GM23248 (cell line): ENCODE measurements at regions not wholly inside any gene's neighbourhood (a gene's known extent, or its start where the extent isn't known, plus 50 kb on each side); places are given as distances from the start of the nearest gene placed in this dataset.
"Not testable (repeated sequence)": the region's sequence is repeated elsewhere in the genome, so short reads cannot be mapped to it uniquely, and the experiment has no call there.

Experiments
- EZH2 ChIP-seq: fragments of 200-600 bp; sonication (generic); IDR thresholded peaks from 2 replicates; pipeline ENCODE4 v1.6.1; 2018; ENCODE audit warnings: antibody characterized with exemption, mild to moderate bottlenecking; ENCODE audit not compliant: insufficient read depth, poor library complexity, severe bottlenecking
- EZH2phosphoT487 ChIP-seq: fragments of 200-600 bp; sonication (generic); IDR thresholded peaks from 2 replicates; pipeline ENCODE4 v1.6.1; 2018; ENCODE audit warnings: antibody characterized with exemption, moderate library complexity, mild to moderate bottlenecking, low read depth; ENCODE audit not compliant: insufficient read depth

GRCh38 chr2:179365561-179365960 is 100.9 kb upstream of the SESTD1 start:
- not testable (repeated sequence) for TF ChIP-seq EZH2, EZH2phosphoT487
